HT-29 (cell line): ENCODE measurements at regions not wholly inside any gene's neighbourhood (a gene's known extent, or its start where the extent isn't known, plus 50 kb on each side); places are given as distances from the start of the nearest gene placed in this dataset.
"Not testable (repeated sequence)": the region's sequence is repeated elsewhere in the genome, so short reads cannot be mapped to it uniquely, and the experiment has no call there.

Experiments
- DNase-seq: peaks from one replicate; pipeline ENCODE4 v3.0.0-alpha.2; 2015; ENCODE audit warnings: low spot score

DNA sequence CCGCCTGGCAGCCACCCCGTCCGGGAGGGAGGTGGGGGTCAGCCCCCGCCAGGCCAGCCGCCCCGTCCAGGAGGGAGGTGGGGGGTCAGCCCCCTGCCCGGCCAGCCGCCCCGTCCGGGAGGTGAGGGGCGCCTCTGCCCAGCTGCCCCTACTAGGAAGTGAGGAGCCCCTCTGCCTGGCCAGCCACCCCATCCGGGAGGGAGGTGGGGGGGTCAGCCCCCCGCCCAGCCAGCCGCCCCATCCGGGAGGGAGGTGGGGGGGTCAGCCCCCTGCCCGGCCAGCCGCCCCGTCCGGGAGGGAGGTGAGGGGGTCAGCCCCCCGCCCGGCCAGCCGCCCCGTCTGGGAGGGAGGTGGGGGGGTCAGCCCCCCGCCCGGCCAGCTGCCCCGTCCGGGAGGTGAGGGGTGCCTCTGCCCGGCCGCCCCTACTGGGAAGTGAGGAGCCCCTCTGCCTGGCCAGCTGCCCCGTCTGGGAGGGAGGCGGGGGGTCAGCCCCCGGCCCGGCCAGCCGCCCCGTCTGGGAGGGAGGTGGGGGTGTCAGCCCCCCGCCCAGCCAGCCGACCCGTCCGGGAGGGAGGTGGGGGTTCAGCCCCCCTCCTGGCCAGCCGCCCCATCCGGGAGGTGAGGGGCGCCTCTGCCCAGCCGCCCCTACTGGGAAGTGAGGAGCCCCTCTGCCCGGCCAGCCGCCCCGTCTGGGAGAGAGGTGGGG, 476.6 kb downstream of the MID1IP1 start:
- not testable (repeated sequence) for DNase-seq

DNA sequence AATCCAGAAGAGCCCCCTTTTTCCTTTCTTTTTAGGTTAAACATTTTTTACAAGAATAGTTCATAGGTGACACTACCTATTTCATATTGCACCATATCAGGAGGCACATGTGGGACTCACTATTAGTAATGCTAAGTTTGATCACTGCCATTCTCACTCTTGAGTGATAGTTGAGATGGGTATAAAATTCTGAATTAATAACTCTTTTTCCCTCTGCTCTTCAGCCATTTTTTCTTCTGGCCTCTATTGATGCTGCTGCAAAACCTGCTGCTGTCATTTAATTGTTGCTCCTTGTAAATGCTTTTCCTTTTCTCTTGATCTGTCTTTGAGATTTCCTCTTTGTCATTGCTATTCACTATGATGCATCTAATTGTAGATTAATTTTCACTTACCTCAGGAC, 482.0 kb downstream of the MID1IP1 start:
- DNase-seq = no peak

DNA sequence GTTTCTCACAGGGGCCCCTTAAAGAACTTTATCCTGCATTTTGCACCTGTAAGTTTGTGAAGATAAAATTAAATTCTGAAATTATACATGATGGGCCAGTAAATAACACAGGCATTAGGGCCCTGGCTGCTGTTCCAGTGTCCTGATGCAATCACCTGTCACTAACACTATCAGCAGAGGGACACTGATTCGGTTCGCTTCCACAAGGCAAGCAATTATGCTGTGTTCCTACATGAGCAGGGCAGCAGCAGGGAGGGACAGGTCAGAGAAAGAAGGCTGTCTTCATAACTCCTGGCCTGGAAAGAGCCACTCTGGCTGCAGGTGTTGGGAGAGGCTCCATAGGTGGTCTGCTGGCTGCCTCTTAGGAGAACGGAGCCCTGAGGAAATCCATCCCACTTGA, 487.3 kb downstream of the MID1IP1 start:
- DNase-seq = no peak

DNA sequence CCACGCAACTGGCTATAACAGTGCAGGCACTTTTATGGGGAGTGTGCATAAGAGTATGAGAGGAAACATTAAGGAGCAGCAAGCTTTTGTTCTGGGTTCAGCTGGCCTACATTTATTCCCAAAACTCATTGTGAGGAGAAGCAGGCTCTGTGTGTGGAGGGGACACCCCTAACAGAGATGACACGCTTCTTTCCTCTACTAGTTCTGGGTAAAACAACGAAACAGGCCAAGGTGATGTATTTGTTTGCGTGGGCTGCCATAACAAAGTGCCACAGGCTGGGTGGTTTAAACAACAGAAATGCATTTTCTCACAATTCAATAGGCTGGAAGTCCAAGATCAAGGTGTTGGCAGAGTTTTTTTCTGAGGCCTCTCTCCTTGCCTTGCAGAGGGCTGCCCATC, 488.6 kb downstream of the MID1IP1 start:
- no peak for DNase-seq

DNA sequence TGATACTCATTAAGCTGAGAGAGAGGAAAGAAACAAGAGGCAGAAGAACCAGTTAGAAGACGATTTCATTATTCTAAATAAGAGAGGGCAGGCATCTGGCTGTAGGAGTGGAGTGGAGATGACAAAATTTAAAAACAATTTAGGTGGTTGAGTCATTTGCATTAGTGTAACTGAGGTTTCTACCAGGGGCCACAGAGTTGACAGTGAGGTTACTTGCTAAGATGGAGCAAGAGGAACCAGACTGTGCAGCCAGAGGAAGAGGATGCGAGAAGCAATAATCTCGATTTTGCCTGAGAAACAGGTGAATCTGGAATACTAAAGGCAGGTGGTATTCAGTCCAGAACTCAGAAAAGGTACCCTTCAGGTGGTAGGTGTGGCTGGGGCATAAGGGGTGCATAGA, 491.9 kb downstream of the MID1IP1 start:
- no peak for DNase-seq

DNA sequence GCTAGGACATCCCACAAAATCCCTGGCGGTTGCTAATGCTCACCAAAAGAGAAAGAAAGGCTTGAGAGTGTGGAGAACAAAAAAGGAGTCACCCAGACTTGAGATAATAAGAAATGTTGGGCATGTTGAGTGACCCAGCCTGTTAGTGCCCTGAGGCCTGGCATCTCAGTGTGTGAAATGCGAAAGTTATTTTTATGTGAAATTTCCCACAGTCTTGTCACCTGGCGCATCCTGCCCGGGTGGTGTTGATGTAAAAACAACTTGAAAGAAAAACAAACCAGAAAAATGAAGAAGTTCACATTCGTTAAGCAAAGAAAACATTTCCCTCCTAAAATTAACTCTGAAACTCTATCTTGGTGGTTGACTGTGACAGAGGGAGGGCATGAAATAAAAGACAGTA, 495.2 kb downstream of the MID1IP1 start:
- DNase-seq = no peak

DNA sequence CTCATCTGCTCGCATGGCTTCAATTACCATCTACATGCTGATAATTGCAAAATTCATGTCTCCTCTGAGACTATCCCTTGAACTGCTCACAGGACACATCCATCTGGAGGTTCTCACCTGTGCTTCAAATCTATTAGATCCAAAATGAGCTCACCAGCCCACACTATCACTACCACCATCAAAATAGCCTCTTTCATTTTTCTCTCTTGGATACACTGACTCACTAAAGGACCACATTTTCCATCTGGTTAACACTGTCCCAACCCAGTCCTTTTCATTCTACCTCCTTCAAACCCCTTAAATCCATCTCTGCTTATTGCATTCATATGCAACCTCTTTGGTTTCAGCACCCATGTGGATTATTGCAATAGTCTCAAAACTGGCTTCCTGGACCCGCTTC, 497.6 kb downstream of the MID1IP1 start:
- no peak for DNase-seq

DNA sequence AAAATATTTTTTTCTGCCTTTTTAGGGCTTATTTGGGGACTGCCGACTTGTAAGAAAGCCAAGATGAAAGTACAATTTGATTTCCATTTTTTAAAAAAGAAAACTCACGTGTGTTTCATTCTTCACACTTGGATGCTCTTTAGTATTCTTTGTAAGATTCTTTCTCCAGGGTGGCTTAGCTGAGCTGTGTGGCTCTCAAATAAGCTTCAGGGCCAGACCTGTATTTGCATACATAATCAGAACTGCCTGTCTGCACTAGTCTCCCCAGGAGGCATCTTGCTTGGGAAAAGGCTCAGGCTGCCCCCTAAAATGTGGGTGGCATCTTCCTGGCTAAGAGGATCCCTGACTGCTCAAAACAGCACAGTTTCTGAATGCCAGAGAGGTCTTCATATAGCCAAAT, 498.4 kb downstream of the MID1IP1 start:
- no peak for DNase-seq

DNA sequence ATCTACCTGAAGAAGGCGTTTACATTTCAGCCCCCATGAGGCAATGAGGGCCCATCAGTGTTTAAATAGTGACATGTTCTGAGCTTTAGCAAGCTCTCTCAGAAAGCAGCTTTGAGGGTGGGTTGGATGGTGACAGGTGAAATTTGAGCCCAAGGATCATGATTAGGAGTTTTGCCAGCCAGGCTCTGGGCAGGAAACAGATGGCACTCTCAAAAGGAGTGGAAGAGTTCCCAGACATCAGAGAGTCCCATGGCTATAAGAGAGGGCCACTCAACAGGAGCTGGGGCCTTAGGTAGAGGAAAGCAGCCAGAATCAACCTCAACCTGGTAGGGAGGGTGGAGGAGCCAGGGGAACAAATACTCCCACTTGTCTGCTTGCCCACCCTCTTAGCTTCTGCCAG, 499.8 kb downstream of the MID1IP1 start:
- no peak for DNase-seq

DNA sequence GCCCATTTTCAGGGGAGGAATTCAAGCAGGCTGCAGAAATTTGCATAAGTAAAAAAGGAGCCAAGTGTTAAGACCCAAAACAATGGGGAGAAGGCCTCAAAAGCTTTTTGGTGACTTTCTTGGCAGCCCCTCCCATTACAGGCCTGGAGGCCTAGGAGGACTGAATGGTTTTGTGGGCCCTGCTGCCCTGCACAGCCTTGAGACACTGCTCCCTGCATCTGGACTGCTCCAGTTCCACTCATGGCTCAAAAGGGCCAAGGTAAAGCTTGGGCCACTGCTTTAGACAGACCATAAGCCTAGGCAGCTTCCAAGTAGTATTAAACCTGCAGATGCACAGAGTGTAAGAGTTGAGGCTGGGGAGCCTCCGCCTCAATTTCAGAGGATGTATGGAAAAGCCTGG, 501.6 kb downstream of the MID1IP1 start:
- no peak for DNase-seq

DNA sequence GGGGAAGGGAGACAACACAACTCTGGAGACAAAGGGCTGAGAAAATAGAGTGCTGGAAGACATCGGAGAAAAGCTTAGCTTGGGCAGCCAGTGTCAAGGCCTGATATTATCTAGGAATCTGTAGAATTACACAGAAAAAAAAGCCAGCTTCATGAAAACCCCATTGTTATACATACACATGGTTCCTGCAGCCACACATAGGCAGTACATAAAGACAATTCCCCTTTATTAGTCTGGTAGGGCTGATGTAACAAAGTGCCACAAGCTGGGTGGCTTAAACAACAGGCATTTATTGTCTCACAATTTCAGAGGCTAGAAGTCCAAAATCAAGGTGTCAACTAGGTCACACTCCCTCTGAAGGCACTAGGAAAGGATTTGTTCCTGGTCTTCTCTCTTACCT, 503.5 kb downstream of the MID1IP1 start:
- no peak for DNase-seq

DNA sequence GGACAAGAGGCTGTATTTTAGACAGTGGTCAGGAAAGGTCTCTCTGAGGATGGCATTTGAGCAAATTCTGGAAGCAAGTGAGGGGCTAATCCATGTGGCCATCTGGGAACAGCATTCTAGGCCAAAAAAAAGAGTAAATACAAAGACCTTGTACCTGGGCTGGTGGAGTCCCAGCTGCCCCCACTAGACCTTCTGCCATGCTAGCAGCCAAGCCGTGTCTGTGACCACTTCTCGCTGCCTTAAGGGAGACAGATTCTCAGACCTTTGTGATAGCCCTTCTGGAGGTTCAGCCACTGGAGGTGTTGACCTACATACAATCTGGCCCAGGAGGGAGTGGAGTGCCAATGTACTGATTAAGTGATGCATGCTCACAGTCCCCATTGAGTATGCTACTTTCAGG, 506.2 kb downstream of the MID1IP1 start:
- no peak for DNase-seq

DNA sequence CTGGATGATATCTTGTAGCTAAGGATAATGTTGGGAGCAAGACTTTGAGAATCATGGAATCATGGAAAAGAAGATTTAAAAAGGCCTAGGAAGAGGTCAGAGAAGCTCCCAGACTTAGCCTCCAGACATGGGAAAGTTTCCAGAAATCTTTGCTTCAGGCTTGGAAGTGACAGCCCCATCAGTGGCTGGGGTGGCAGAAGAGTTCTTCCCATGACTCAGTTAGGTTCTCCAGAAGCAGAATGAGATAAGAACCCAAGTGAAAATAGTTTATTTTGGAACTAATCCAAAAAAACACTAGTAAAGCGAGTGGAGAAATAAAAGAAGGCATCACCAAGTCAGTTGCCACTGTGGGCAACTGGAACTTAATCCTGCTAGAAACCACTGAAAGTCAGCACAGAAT, 506.9 kb downstream of the MID1IP1 start:
- no peak for DNase-seq

DNA sequence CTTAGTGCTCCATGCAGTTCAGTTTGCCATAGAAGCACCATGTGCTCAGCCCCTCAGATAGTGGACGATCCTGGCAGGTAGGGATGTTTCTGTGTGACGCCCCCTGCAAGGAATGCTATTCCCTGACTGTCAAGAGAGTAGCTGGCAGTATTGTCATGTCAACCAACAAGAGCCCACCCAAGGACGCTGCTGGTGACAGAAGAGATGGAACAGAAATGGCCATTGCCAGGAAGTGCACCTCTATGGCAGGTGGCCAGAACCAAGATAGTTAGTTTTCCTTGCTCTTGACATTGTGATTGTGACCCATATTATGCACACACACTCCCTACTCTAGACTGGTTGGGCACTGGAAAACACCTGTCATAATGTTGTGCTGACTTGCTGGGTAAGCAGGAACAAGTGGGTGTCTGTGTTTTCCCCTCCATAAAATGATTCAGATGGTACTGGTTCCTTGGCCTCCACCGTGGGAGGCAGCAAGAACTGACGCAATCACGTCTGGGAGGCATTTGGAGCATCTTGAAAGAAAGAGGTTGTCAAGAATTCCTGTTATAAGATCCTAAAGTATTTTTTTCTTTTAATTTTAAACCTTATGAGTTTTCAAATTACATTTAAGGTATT, 507.9 kb downstream of the MID1IP1 start:
- DNase-seq = no peak

DNA sequence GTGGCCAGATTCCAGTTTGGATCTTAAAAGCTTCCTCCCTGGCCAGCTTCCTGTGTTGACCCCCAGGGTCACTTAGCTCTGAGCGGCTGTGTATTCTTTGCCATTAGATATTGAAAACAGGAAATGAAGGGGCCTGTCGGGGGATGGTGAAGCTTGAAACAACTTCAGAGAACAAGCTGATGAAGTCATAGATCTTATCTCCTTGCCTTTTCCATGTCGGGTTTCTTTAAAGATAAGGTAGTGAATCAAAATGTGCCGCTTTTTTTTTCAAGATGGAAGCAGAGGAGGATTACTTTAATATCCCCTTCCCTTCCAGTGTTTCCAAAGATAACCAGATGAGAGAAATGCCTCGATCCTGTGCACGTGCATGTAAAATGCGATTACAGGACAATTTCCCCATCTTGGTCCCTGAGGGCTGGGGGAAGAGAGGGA, 508.5 kb downstream of the MID1IP1 start:
- DNase-seq = peak; percentile 31

DNA sequence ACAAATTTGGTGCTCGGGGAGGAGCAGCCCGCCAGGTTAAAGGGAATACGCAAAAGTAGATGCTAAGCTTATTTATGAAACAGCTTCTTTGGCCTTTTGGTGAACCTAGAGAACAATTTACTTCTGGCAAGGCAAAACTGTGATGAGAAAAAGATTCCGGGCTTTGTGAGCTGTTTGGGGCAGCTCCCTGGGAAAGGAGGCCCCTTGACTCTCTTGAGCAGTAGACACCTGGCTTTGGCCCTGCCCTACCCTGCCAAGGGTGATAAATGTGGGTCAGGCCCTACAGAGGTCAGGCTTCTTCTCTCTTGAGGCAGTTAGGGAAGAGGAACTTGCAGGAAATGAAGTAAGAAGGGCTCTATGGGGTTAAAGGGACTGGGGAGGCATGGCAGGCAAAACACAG, 509.6 kb downstream of the MID1IP1 start:
- peak; percentile 3 for DNase-seq

DNA sequence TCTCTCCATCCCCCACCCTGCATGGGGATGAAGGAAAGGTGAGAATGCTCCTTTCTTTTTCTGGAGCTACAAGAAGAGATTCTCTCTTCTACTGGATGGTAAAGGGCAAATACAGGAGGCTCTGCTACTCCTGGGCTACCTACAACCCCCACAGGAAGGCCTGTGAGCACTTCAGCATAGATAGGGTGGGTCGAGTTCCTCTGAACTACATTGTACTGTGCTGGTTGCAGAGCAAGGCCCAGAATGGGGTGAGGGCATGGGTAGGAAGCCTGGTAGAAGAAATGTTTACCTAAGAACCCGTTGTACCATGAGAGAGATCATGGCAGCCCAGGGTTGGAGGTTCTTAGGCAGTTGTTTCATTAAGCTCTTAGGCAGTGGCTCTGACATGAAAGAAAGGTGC, 510.4 kb downstream of the MID1IP1 start:
- peak; percentile 31 for DNase-seq

DNA sequence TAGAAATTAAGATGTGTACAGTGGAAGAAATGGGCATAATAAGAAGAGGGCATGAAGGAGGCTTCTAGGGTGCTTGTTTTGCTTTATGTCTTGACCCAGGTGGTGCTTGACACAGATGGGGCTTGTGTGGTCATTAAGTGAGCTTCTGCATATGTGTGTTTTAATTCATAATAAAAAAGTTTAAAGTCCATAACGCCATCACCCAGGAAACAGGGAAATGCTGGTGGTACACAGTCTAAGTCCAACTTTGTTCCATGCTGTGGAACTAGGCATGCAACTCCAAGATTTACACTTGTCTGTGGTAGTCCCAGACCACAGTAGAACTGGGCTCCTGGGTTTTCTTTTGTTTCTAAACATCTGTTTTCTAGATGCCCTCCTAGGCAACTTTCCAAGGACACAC, 511.9 kb downstream of the MID1IP1 start:
- DNase-seq = peak; percentile 16

DNA sequence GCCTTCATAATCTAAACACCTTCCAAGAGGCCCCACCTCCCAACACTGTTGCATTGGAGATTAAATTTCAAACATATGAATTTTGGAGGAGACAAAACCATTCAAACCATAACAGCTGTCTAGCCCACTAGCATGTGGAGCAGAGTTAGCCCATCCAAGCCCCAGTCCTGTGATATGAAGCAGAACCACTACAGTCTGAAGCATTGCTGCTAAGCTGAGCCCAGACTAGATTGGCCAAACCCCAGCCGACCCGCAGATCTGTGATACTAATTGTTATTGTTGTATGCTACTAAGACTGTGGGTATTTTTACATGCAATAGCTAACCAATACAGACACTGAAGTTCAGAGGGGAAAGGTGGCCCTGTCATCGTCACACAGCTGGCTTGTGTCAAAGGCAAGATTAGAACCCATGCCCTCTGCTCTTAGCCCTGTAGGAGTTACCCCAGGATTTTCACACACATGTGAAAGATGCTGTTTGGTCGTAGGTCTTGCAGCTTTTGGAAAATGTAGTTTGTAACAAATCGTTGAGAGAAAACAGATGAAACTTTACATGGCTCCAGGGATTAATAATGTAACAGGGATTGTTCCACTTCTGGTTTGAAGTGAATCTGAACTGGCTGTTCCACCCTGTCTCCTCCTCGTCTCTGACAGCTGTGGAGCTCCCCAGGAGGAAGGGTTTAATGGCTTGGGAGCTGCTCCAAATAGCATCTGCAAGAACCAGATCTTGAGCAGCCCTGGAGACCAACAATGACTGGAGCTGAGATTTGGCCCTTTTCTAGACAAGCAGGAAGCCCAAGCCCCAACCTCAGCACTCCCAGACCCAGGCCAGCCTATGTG, 517.5 kb downstream of the MID1IP1 start:
- DNase-seq = no peak

DNA sequence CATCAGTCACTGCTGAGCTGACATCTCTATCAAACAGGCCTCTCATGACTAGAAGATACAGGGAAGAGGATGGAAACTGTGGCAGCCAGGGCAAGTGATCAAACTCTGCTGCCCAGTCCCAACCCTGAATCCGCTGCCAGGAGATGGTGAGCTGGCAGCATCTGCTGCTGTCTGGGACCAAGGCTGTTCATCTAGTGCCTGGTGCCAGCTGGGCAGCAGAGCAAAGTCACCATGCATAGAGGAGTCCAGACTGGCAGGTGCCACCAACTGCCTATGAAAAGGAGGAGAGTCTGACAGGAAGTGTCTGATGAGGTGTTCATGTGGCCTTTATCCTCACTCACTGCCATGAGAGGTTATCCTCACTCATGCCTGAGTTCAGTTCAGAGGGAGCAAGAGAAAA, 518.9 kb downstream of the MID1IP1 start:
- DNase-seq = no peak

DNA sequence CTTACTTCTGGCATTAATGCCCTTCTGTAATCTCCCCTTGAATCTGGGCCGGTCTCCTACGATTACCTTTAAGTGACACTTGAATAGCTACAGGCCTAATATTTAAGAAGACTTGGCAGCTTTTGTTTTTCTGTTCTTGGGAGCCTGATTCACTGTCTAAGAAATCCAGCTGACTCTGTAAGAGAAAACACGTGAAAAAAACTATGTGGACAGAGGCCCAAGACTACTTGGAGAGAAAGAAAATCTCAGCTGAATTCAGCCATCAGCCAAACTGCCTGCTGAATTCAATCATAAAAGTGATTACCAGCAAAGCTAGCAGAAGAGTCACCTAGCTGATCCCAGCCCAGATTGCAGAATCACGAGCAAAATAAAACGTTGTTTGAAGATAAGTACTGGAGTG, 521.2 kb downstream of the MID1IP1 start:
- no peak for DNase-seq

DNA sequence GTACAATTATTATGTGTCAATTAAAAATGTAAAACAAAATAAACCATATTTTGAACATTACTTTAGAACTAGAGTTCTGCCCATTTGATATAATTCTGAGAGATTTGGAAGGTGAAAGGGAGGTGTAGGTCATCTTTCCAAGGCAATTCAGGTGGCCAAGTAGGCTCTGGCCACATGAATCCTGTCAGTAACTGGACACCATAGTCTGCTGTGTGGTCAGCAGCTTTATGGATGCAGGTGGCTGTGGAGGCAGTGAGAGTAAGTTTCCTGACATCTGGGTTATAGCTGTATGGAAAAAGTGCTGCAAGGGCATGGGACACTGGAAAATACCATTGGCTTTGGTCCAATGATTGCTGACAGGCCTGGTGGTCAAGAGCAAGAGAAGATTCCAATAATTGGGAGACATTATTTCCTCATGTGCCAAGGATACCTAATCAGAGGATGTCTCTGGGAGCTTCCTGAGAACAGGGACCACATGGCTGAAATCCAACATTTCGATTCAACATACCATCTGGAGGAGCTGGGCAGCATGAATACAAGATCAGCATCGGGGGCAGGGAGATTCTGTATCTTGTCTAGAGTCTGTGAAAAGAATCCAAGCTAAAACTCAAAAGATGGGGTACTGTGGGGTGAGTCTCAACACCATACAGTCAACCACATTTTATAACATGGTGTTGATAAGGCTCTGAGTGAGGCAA, 523.1 kb downstream of the MID1IP1 start:
- no peak for DNase-seq
